ENCODE measurements at regions not wholly inside any gene's neighbourhood (a gene's known extent, or its start where the extent isn't known, plus 50 kb on each side); places are given as distances from the start of the nearest gene placed in this dataset.

GRCh38 chr17:12492450-12492849 lies 173.2 kb upstream of the MYOCD start:
- no peaks in the 10 kb centered on the region for H3K27me3 ChIP-seq (ENCODE audit: insufficient read depth, low read length)
- H2BK120ac ChIP-seq (ENCODE audit: insufficient read depth, low read length, poor library complexity): no peak overlapping the region
- no CpG with 5 or more reads among the region's 3 CpGs for WGBS (ENCODE audit: extremely low coverage, insufficient coverage, insufficient read length)
- no peak overlapping the region for H4K8ac ChIP-seq (ENCODE audit: low read depth, low read length)
- H3K27ac ChIP-seq (ENCODE audit: low read depth, low read length): no peak overlapping the region
- H3K79me1 ChIP-seq (ENCODE audit: low read length): no peaks in the 10 kb centered on the region
- no peak overlapping the region for H4K91ac ChIP-seq (ENCODE audit: low read depth, low read length)
- H3K4me3 ChIP-seq (ENCODE audit: low read depth, low read length): no peak overlapping the region
- H3K9me3 ChIP-seq (ENCODE audit: insufficient read depth, low read depth, low read length): no peaks in the 10 kb centered on the region
- H2AK5ac ChIP-seq (ENCODE audit: low read length): no peak overlapping the region
- no peak overlapping the region for H2AFZ ChIP-seq (ENCODE audit: insufficient read depth, low read length, poor library complexity)
- no peak overlapping the region for H2BK5ac ChIP-seq (ENCODE audit: low read depth, low read length, poor library complexity)
- H3K4ac ChIP-seq (ENCODE audit: low read depth, low read length): no peak overlapping the region
- H3K9ac ChIP-seq (ENCODE audit: low read length): no peak overlapping the region
- H3K36me3 ChIP-seq (ENCODE audit: control insufficient read depth in 1 of 2, insufficient read depth in 2 of 2, low read length in 2 of 2): no peaks in the 10 kb centered on the region
- H3K23ac ChIP-seq (ENCODE audit: low read length): no peak overlapping the region
- no peak for DNase-seq
- H3K4me1 ChIP-seq (ENCODE audit: control insufficient read depth in 1 of 2, insufficient read depth in 2 of 2, low read length in 2 of 2): no peaks in the 10 kb centered on the region
- no peak overlapping the region for H3K18ac ChIP-seq (ENCODE audit: low read length)
- H3K14ac ChIP-seq (ENCODE audit: low read length): no peak overlapping the region
- H3K4me2 ChIP-seq (ENCODE audit: low read length): no peak overlapping the region
- H2BK12ac ChIP-seq (ENCODE audit: low read length): no peak overlapping the region
- H4K12ac ChIP-seq (ENCODE audit: low read depth, low read length): no peak overlapping the region
- no peaks in the 10 kb centered on the region for H3K79me2 ChIP-seq (ENCODE audit: control insufficient read depth, insufficient read depth, low read length, poor library complexity)

GRCh38 chr17:12505866-12506265 lies 159.8 kb upstream of the MYOCD start:
- no CpG with 5 or more reads among the region's 2 CpGs for WGBS (ENCODE audit: extremely low coverage, insufficient coverage, insufficient read length)
- H3K9ac ChIP-seq (ENCODE audit: low read length): no peak overlapping the region

GRCh38 chr17:12507026-12507595 lies 158.6 kb upstream of the MYOCD start:
- Histone ChIP-seq H3K4me2 (ENCODE audit: low read length) (no peak overlapping the region), H3K4me3 (ENCODE audit: low read depth, low read length) (no peak overlapping the region), H4K91ac (ENCODE audit: low read depth, low read length) (no peak overlapping the region), H2AFZ (ENCODE audit: insufficient read depth, low read length, poor library complexity) (no peak overlapping the region), H3K9me3 (ENCODE audit: insufficient read depth, low read depth, low read length) (peaks cover 3% of the 10 kb centered on the region), H3K79me1 (ENCODE audit: low read length) (peaks cover 7% of the 10 kb centered on the region), H3K23ac (ENCODE audit: low read length) (no peak overlapping the region), H3K36me3 (ENCODE audit: control insufficient read depth in 1 of 2, insufficient read depth in 2 of 2, low read length in 2 of 2) (peaks cover 0 to 1% of the 10 kb centered on the region in 2 experiments), H3K27ac (ENCODE audit: low read depth, low read length) (no peak overlapping the region), H4K8ac (ENCODE audit: low read depth, low read length) (no peak overlapping the region), H3K4me1 (ENCODE audit: control insufficient read depth in 1 of 2, insufficient read depth in 2 of 2, low read length in 2 of 2) (peaks cover 2 to 5% of the 10 kb centered on the region in 2 experiments), H3K9ac (ENCODE audit: low read length) (no peak overlapping the region), H3K79me2 (ENCODE audit: control insufficient read depth, insufficient read depth, low read length, poor library complexity) (peaks cover 2% of the 10 kb centered on the region), H3K4ac (ENCODE audit: low read depth, low read length) (no peak overlapping the region), H2AK5ac (ENCODE audit: low read length) (no peak overlapping the region), H2BK5ac (ENCODE audit: low read depth, low read length, poor library complexity) (no peak overlapping the region), H3K14ac (ENCODE audit: low read length) (no peak overlapping the region), H4K12ac (ENCODE audit: low read depth, low read length) (no peak overlapping the region), H2BK12ac (ENCODE audit: low read length) (no peak overlapping the region), H3K27me3 (ENCODE audit: insufficient read depth, low read length) (no peaks in the 10 kb centered on the region), H2BK120ac (ENCODE audit: insufficient read depth, low read length, poor library complexity) (no peak overlapping the region), H3K18ac (ENCODE audit: low read length) (no peak overlapping the region)
- no CpG with 5 or more reads among the region's 9 CpGs for WGBS (ENCODE audit: extremely low coverage, insufficient coverage, insufficient read length)
- DNase-seq: no peak

More at GRCh38 chr17:12505866-12506265, 159.8 kb upstream of the MYOCD start:
- Histone ChIP-seq H3K4me1 (ENCODE audit: control insufficient read depth in 1 of 2, insufficient read depth in 2 of 2, low read length in 2 of 2) (peaks cover 2 to 4% of the 10 kb centered on the region in 2 experiments), H2BK5ac (ENCODE audit: low read depth, low read length, poor library complexity) (no peak overlapping the region), H4K91ac (ENCODE audit: low read depth, low read length) (no peak overlapping the region), H3K14ac (ENCODE audit: low read length) (no peak overlapping the region), H2AK5ac (ENCODE audit: low read length) (no peak overlapping the region), H3K18ac (ENCODE audit: low read length) (no peak overlapping the region), H2BK120ac (ENCODE audit: insufficient read depth, low read length, poor library complexity) (no peak overlapping the region), H3K9me3 (ENCODE audit: insufficient read depth, low read depth, low read length) (peaks cover 3% of the 10 kb centered on the region), H2AFZ (ENCODE audit: insufficient read depth, low read length, poor library complexity) (no peak overlapping the region), H3K27ac (ENCODE audit: low read depth, low read length) (no peak overlapping the region), H3K23ac (ENCODE audit: low read length) (no peak overlapping the region), H3K79me2 (ENCODE audit: control insufficient read depth, insufficient read depth, low read length, poor library complexity) (peaks cover 2% of the 10 kb centered on the region), H3K4me3 (ENCODE audit: low read depth, low read length) (no peak overlapping the region), H4K8ac (ENCODE audit: low read depth, low read length) (no peak overlapping the region), H2BK12ac (ENCODE audit: low read length) (no peak overlapping the region), H4K12ac (ENCODE audit: low read depth, low read length) (no peak overlapping the region), H3K4me2 (ENCODE audit: low read length) (no peak overlapping the region), H3K36me3 (ENCODE audit: control insufficient read depth in 1 of 2, insufficient read depth in 2 of 2, low read length in 2 of 2) (no peaks in the 10 kb centered on the region), H3K4ac (ENCODE audit: low read depth, low read length) (no peak overlapping the region), H3K79me1 (ENCODE audit: low read length) (peaks cover 6% of the 10 kb centered on the region), H3K27me3 (ENCODE audit: insufficient read depth, low read length) (no peaks in the 10 kb centered on the region)
- DNase-seq: no peak

GRCh38 chr17:12509801-12510200 lies 155.9 kb upstream of the MYOCD start:
- H3K14ac ChIP-seq (ENCODE audit: low read length): no peak overlapping the region
- no peaks in the 10 kb centered on the region for H3K27me3 ChIP-seq (ENCODE audit: insufficient read depth, low read length)
- no peak overlapping the region for H3K9ac ChIP-seq (ENCODE audit: low read length)
- H2AFZ ChIP-seq (ENCODE audit: insufficient read depth, low read length, poor library complexity): no peak overlapping the region
- peaks cover 7% of the 10 kb centered on the region for H3K79me1 ChIP-seq (ENCODE audit: low read length)
- H3K9me3 ChIP-seq (ENCODE audit: insufficient read depth, low read depth, low read length): peaks cover 3% of the 10 kb centered on the region
- H3K27ac ChIP-seq (ENCODE audit: low read depth, low read length): no peak overlapping the region
- H2AK5ac ChIP-seq (ENCODE audit: low read length): peak overlapping the region; percentile 94
- H3K4me2 ChIP-seq (ENCODE audit: low read length): no peak overlapping the region
- H3K79me2 ChIP-seq (ENCODE audit: control insufficient read depth, insufficient read depth, low read length, poor library complexity): peaks cover 2% of the 10 kb centered on the region
- peaks cover 2 to 6% of the 10 kb centered on the region in 2 experiments for H3K4me1 ChIP-seq (ENCODE audit: control insufficient read depth in 1 of 2, insufficient read depth in 2 of 2, low read length in 2 of 2)
- no peak overlapping the region for H3K4me3 ChIP-seq (ENCODE audit: low read depth, low read length)
- H2BK12ac ChIP-seq (ENCODE audit: low read length): peak overlapping the region; percentile 58
- no peak overlapping the region for H2BK120ac ChIP-seq (ENCODE audit: insufficient read depth, low read length, poor library complexity)
- DNase-seq: peak; percentile 93 to 98
- no peak overlapping the region for H3K18ac ChIP-seq (ENCODE audit: low read length)
- no peak overlapping the region for H4K12ac ChIP-seq (ENCODE audit: low read depth, low read length)
- H4K91ac ChIP-seq (ENCODE audit: low read depth, low read length): peak overlapping the region; percentile 35
- H3K23ac ChIP-seq (ENCODE audit: low read length): no peak overlapping the region
- H3K4ac ChIP-seq (ENCODE audit: low read depth, low read length): no peak overlapping the region
- H2BK5ac ChIP-seq (ENCODE audit: low read depth, low read length, poor library complexity): no peak overlapping the region
- H4K8ac ChIP-seq (ENCODE audit: low read depth, low read length): no peak overlapping the region
- no CpG with 5 or more reads among the region's 1 CpG for WGBS (ENCODE audit: extremely low coverage, insufficient coverage, insufficient read length)
- H3K36me3 ChIP-seq (ENCODE audit: control insufficient read depth in 1 of 2, insufficient read depth in 2 of 2, low read length in 2 of 2): peaks cover 0 to 1% of the 10 kb centered on the region in 2 experiments
